ENCODE measurements at regions not wholly inside any gene's neighbourhood (a gene's known extent, or its start where the extent isn't known, plus 50 kb on each side); places are given as distances from the start of the nearest gene placed in this dataset.

GRCh38 chr1:221462345-221462744 lies 279.5 kb downstream of the DUSP10 start:
- TF ChIP-seq POLR2A (IDR thresholded peaks at IDR 0.05; ENCODE audit: low read depth, low read length), result no peak
- no peak for TF ChIP-seq TAF1 (IDR thresholded peaks at IDR 0.05; ENCODE audit: borderline replicate concordance, low read depth, low read length)
